ENCODE measurements at regions not wholly inside any gene's neighbourhood (a gene's known extent, or its start where the extent isn't known, plus 50 kb on each side); places are given as distances from the start of the nearest gene placed in this dataset.

DNA sequence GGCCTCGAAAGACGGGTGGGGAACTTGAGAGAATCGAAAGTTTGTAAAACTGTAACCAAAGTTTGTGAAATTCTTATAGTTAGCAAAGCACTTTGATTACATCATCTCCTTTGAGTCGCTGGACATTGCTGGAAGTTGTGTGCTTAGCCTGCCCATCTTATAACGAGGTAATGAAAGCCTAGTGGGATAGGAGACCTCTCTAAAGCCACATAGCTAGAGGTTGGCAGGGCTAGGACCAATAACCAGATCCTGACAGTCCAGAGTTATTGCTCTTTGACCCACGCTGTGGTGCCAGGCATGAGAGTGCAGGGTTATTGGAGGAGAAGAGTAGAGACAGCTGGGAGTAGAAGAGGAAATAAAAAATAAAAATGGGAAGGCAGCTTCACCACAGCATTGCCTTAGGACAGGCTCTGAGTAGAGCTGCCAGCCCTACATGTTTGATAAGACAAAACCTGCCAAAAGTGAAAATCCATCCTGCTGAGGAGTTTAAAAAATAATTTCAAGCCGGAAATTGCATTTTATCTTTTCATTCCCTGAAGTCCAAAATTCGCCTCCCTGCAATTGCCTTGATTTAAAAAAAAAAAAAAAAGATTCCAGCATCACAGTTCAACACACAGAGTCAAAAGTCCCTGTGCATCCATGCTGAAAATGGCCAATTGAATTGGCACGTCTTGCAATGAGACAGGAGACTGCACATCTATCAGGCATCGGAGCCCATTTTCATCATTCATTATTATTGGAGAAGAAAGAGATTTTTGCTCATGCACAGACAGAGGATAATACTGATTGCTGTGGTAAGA, 225.5 kb upstream of the POU2AF2 start:
- no peak for DNase-seq

DNA sequence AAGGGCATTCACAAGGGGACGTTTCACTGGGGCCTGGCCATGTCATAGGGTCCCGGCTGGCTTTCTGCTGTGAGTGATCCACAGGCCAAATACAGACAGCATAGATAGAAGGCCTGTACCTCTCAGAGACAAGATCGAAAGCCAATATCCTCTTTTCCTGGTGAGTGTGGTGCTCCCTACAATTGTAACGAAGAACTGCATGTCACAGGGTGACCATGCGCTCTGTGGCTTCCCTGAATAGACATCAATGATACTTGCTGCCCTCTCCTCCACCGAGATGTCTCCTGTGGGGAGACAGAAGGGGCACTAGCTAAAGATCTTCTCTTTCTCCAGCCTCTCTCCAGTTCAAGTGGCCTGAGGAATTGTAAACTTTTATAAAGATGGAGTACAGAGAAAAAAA, 226.1 kb upstream of the POU2AF2 start:
- DNase-seq = no peak

DNA sequence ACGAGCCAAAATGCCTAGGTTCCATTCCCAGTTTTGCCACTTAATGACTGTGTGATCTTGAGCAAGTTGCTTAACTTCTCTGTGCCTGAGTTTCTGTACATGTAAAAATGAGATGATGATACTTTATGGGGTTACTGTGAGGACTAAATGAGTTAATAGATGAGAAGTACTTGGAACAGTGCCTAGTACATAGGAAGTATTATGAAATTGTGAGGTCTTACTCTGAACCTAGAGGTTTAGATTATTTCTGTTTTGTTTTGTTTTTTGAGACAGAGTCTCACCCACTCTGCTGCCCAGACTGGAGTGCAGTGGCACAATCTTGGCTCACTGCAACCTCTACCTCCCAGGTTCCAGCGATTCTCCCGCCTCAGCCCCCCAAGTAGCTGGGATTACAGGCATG, 227.0 kb upstream of the POU2AF2 start:
- no peak for DNase-seq

DNA sequence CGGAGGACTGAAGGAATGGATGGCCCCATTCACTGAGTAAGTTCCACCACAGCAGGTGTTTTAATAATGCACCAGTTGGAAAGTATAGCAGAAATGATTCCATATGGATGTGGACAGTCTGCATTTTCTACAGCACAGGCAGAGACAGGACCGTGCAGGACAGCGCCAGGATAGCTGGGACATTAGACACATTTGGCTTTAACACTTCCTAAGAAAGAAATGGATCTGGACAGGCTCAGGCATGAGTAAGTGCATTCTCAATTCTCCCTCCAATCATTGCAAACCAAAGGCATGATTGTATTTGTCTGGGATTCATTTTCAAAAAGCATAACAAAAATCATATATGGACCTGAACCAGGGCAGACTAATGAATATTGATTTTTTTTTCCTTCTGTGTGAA, 233.0 kb upstream of the POU2AF2 start:
- no peak for DNase-seq

DNA sequence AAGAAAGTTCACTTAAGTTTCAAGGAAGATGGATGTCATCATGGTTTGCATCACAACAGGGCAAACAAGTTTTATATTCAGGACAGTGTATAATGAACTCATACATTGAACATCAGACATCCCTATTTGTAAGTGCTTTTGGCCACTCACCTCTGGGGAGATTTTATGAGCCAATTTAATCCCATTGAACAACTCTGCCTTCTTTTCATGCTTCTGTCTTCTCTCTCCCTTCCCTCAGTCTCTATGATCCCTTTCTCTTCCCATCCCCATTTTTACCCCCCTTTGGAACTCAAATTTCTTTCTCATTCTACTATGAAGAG, 234.3 kb upstream of the POU2AF2 start:
- no peak for DNase-seq

DNA sequence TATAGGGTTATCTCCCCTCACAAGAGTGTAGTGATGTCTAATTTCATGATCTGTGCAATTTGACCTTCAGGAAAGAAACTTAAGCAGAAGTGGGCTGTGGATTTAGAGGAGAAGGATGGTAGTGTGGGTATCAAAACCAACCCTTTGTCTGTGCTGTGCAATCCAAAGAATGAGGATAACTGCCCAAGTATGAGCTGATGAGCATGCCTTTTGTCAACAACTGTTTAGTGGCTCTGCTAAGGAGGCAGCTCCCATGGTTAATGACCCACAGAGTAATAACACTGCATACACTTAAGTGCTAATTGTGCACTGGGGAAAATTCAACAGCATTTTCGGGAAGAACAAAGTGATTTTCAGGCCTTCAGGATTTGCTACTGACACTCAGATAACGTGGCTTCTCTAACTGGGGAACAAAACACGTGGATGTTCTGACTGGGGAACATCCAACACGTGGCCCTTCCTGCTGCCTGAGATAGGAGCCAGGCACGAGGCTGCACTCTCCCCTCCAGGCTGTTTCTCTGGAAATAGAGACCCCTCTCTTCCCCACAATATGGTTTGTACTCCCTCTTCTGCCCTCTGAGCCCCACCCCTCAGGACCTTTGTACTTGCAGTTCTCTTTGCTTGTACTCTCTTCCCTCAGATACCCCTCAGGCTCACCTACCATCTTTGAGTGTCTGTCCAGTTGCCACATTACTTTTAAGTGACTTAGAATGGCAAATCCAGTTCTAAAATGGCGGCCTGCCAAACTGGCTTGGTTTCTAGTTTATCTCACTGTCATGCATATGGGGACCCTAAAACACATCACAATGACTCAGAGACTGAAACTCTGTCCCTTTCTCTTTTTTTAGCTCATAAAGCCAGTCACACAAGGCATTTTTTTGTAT, 234.9 kb upstream of the POU2AF2 start:
- DNase-seq = no peak

DNA sequence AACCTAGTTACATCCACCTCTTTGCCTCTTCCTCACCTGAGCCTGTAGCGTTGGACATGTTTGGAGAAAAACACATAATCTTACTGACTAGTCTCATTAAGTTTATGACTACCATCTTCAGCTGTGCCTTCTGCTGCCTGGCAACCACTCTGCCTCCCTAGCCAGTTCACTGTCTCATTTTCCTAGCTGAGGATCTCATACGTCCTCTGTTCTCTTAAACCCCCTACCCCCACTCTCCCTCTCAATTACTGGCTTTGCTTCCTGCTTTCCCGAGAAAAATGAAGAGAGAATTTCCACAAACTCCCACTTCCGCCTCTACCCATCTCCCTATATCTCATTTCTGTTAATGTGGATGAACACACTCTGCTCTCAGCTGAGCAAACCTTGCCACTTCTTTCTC, 239.3 kb upstream of the POU2AF2 start:
- no peak for DNase-seq

DNA sequence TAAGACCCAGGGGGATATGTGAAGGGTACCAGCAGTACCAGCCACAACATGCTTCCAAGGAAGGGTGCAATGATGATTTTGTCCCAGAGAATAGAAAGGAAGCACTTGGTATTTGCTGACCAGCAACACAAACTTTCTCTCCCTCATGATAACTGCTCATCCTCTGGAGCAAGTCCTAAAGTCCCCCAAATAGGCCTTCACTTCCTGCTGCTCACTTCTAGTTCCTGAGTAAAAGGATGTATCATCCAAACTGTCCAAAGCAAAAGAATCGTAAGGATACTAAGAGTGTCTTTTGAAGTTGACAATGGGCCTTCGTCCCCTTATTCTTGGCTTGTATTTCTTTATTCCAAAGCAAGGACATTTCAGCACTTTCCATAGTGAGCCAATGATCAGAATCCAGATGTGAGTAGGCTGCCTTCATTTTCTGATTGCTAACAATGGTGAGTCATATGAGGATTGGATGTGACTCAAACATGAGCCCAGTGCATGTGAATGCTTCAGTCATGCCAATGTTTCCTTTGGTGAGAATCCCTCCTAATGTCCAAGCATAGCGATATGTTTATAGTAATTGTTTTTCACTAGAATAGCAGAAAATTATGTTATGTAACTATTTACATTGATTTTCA, 243.4 kb upstream of the POU2AF2 start:
- no peak for DNase-seq

DNA sequence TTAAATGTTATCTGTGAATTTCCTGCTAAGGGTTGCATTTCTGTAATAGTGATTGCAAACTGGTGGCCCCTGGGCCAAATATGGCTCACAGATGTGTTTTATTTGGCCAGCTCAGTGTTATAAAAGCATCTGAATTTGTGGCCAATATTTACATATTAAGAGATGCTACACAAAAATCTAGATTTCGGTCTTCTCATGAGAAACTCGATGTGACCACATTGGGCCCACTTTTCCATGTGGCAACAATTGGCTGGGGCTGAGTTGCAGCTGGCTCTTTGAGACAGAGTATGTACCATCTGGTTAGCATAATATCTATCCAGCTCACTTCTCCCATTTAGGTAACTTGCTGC, 244.5 kb upstream of the POU2AF2 start:
- DNase-seq = no peak

DNA sequence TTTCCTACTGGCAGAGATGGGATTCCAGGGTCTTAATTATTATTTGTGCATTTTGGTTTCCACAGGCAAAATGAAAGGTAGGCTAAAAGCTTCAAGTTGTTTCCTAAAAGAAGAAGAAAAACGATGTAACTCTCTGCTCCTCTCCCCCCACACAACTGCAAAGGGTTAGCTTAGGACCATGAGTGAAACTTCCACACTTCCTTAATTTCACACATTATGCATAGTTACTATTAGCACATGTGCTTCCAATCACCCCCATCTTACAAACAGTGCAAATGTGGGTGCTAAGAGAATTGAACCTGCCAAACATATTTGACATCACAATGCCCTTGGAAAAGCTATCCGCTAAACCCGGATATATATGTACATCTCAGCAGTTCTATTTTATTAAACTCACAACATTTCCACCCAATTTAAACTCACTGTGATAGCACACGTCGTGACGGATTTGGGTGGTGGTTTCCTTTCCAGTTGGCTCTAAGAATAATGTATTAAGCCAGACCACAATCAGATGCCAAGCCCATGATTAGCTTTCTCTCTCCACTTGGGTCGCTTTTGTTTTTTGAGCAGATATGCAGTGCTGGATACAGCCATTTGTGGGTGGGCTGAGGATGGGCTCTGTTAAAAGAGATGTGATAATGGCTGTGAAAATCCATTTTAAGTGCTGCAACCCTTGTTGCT, 245.0 kb upstream of the POU2AF2 start:
- DNase-seq = no peak

DNA sequence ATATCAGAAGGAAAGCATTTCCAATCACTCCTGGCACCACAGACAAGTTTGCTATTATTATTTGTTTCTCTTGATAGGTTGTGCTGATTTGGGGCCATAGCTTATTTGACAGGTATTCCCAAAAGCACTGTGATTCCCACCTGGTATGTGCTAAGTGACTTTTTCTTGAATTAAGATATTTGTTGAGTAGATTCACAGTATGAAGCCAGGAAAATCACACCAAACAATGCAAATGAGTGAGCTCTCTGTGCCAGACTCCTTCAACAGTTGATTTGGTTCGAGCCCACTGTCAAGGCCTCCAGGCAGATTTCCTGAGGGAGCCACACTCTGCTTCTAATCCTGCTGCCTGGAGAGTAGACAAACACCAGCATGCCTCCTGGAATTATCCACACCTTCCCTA, 253.0 kb upstream of the POU2AF2 start:
- no peak for DNase-seq

DNA sequence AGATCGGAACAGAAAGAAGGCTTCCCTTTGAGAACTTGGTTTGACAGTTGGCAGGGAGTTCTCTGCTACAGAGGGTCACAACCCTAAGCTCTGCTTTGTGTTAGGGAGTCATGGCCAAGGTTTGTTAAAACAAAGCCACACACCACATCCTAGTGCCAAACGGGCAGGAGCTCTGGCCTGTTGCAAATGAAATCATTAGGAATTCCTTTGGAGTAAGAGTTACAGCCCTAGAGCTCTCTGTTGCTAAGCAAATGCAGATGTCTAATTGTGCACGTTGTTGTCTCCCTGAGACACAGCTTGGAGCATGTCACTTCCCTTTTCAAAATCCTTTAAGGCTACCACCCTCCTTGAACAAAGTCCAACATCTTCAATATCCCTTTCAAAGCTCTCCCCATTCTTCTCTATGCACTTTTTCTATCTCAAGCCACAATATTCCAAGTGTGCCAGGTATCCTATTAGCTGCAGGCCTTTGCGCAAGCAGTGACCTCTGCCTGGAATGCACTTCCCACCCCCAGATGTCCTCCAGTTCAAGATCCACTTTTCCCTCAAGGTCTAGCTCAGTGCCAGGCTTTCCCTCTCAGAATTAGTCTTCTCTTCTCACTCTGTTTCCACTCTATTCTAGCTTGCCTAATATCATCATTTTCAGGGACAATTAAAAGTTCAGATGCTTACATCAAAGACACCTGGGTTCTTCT, 253.7 kb upstream of the POU2AF2 start:
- DNase-seq = no peak

DNA sequence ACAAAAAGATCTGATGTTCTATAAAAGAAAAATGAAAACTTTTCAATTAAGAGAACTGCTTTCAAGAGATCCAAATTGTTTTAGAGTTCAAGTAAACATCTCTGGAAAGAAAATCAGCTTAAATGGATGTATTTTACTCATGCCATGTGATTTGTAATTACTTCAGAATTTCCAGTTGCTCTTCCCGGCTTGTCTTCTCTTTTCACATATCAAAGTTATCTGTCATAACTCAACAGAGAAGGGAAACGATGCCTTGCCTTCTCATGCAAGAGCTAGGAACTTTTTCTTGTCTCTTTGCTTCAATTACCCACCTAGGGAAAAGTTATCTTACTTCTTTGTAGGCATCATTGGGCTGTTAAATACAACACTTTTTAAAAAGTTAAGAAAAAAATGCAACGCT, 255.2 kb upstream of the POU2AF2 start:
- DNase-seq = no peak

DNA sequence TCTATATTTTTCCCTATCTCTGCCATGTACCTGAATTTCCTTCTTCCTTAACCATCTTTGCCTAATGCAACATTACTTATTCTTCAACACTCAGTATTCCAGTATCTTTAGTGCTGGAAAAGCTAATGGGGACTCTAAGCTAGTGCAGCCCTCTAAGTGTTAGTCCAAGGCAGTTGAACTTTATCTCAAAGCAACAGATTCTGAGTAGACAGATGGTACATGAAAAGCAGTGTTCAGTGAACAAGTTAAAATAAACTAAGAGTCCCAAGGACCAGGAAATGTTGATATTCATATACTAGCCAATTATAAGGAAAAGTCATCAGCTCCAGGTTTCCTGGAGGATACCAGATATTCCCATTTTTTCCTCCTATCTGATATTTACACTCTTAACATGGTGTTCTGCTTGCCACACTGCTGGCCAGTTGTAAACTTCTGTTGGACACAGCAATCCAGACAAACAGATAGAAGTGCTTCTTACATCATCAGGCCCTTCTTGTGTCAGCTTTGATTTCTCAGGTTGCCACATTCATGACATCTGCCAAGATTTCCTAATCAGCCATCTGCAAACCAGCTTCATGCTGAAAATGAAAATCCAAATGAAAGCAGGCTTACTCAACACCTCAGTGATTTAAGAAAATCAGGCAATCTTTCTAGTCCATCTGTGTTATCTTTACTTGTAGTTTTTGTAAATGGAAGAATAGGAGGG, 255.9 kb upstream of the POU2AF2 start:
- DNase-seq = no peak

DNA sequence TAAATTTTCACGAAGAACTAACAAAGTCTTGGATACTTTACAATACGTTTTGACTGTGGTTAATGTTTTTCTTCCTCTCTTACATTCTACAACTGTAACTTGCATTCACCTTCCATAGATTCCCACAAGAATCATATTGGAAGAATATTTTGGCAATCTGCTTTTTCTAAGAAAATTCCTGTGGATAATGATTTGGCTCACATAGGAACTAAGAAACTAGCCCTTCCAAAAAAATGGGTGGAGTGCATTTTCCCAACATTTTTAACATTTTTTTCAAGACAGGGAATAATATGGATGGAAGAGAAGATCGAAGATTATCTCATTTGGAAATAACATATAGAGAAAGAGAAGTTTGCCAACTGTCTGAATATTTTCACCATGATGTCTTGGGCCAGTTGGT, 256.9 kb upstream of the POU2AF2 start:
- no peak for DNase-seq

DNA sequence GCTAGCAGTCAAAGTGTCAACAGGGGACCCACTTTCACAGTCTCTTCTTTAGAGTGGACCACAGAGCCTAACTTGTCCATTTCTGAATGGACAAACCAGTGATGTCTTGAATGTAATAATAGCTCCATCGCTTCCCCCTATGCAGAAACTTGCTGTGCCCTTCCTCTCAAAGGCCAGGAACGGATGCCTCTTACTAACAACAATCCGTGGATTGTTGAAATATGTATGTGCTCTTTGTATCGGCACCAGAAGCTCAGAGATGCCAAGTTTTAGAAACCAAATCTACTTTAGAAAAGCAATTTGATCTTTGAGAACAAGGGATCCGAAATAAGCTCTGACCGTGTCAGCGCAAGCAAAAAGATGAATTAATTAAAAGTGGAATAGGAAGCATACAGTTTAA, 259.5 kb upstream of the POU2AF2 start:
- no peak for DNase-seq

DNA sequence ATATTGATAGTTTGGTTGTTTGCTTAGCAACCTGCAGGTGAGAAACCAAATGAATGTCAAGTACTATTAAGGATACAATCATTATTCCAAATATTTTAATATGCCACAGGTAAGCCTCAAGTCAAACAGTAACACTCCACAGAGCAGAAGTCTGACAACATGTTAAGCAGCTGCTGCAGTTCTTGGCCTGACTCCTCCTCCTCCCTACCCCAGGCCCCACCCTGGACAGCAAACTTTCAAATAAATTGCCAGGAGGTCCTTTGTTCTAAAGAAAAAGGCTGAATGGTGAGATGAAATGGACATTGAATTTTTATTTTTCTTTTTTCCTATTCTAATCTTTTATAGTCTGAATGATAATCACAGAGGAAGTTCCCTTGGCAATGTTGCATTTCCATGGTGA, 260.0 kb upstream of the POU2AF2 start:
- no peak for DNase-seq

DNA sequence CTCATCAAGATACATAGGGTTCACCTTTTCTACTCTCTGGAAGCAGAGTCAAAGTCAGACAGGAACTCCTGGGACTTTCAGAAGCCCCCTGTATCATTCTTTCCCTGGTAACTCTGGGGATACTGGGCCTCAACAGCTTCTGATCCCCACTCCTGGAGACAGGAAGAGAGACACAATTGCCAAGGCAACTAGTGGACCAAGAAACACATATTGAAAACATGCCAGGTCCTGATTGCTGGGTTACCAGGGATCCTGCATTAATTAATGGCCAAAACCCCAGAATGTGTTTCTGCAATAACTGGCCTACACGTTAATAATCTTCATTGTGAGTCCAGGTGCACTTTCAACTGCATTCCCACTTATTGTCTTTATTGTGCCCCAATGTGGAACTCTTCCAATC, 260.8 kb upstream of the POU2AF2 start:
- DNase-seq = no peak

DNA sequence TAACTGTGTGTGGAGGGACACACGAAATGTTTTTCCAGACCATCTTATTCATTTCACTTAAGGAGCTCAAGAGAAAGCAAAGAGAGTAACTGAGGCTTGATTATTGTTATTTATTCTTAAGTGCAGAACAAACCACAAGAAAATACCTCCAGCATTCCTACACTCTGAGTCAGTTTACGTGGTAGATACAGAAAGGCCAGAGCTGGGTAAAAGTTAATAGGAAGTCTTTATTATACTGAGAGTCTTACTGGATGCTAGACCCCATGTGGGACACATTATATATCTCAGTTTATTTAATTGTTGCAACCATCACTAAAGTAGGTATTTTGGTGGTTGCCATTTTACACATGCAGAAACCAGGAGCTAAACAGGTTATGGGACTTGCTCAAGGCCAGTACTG, 261.4 kb upstream of the POU2AF2 start:
- no peak for DNase-seq

DNA sequence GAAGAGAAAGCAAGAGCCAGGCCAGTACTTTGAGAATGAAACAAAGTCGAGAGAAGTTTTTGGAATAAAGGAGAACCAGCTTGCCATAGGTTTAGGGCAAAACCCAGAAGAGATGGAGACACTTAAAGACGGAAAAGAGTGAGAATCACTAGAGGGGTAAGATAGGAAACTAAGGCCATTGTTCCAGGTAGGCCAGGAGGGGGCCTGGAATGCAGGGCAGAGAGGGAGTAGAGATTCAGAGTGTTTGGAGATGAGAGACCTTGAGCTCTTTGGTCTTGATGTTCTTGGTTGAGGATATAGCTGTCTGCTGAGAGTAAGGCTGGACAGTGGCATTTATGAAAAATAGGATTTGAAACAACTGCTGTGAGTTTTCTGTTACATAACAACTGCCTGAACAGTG, 263.3 kb upstream of the POU2AF2 start:
- no peak for DNase-seq

DNA sequence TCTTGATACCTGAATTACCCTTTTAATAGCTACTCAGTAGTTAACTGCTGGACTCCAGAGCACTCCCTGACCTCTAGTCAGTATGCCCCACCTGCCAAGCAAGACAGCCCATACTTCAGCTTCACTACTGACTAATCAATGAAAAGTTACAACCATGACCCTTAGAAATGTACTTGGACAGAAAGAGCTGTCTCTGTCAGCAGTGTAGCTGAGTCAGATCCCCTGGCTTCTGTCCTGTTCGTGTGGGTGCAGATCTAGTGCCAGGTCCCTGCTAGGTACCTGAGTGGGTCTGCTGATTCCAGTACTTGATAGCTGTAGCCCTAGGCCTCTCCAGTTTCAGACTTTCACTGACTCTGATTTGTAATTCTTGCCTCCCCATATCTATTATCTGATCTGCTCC, 265.8 kb upstream of the POU2AF2 start:
- no peak for DNase-seq

DNA sequence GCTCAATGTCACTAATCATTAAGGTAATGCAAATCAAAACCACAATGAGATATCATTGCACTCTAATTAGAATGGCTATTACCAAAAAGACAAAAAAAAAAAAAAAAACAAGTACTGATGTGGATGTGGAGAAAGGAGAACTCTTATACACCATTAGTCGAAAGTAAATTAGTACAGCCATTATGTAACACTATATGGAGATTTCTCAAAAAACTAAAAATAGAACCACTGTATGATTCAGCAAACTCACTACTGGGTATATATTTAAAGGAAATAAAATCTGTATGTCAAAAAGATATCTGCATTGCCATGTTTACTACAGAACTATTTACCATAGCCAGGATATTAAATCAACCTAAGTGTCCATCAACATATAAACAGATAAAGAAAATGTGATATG, 265.4 kb upstream of the ARHGAP20 start:
- no peak for DNase-seq
